H9 (cell line): ENCODE measurements at regions not wholly inside any gene's neighbourhood (a gene's known extent, or its start where the extent isn't known, plus 50 kb on each side); places are given as distances from the start of the nearest gene placed in this dataset.

Source experiments
- DNase-seq: peaks from one replicate; pipeline ENCODE4 v3.0.0-alpha.2; 2017
- H2AFZ ChIP-seq: one replicate; pipeline ENCODE4 v1.6.1; 2013; ENCODE audit warnings: mild to moderate bottlenecking, low read length, control low read depth, moderate library complexity
- H2AK5ac ChIP-seq: 2 replicates; pipeline ENCODE4 v1.6.1; 2013; ENCODE audit warnings: low read length, control low read depth, mixed read lengths; ENCODE audit not compliant: insufficient read length
- H2BK120ac ChIP-seq: one replicate; pipeline ENCODE4 v1.6.1; 2013; ENCODE audit warnings: low read depth, mild to moderate bottlenecking, low read length, control low read depth, inconsistent platforms; ENCODE audit not compliant: poor library complexity, severe bottlenecking
- H2BK12ac ChIP-seq: 2 replicates; pipeline ENCODE4 v1.6.1; 2013; ENCODE audit warnings: low read length, control low read depth, mixed read lengths, low read depth; ENCODE audit not compliant: insufficient read length
- H2BK15ac ChIP-seq: 2 replicates; pipeline ENCODE4 v1.6.1; 2013; ENCODE audit warnings: low read depth, low read length, control low read depth
- H2BK20ac ChIP-seq: one replicate; pipeline ENCODE4 v1.6.1; 2013; ENCODE audit warnings: low read depth, mild to moderate bottlenecking, low read length, control low read depth, inconsistent platforms; ENCODE audit not compliant: poor library complexity, severe bottlenecking
- H2BK5ac ChIP-seq: 2 replicates; pipeline ENCODE4 v1.6.1; 2013; ENCODE audit warnings: low read length, control low read depth, mixed read lengths; ENCODE audit not compliant: insufficient read length
- H3K14ac ChIP-seq: 2 replicates; pipeline ENCODE4 v1.6.1; 2013; ENCODE audit warnings: low read length, control low read depth; ENCODE audit not compliant: insufficient read depth
- H3K18ac ChIP-seq: 2 replicates; pipeline ENCODE4 v1.6.1; 2013; ENCODE audit warnings: low read depth, mild to moderate bottlenecking, mixed read lengths, low read length, control low read depth; ENCODE audit not compliant: insufficient read length
- H3K23ac ChIP-seq: 2 replicates; pipeline ENCODE4 v1.6.1; 2013; ENCODE audit warnings: low read length, control low read depth, mixed read lengths, low read depth; ENCODE audit not compliant: insufficient read length
- H3K23me2 ChIP-seq: 2 replicates; pipeline ENCODE4 v1.6.1; 2013; ENCODE audit warnings: low read depth, mild to moderate bottlenecking, mixed read lengths, low read length, control low read depth; ENCODE audit not compliant: insufficient read length, poor library complexity, severe bottlenecking
- H3K27ac ChIP-seq: 2 replicates; pipeline ENCODE4 v1.5.1; 2013; ENCODE audit warnings: low read length, control low read depth, mixed read lengths, low read depth; ENCODE audit not compliant: insufficient read length
- H3K27me3 ChIP-seq: 2 replicates; pipeline ENCODE4 v1.6.1; 2013; ENCODE audit warnings: low read length, control low read depth, inconsistent platforms; ENCODE audit not compliant: insufficient read depth
- H3K4ac ChIP-seq: 2 replicates; pipeline ENCODE4 v1.6.1; 2013; ENCODE audit warnings: low read depth, mild to moderate bottlenecking, control low read depth, inconsistent platforms, low read length, moderate library complexity
- H3K4me1 ChIP-seq: 2 replicates; pipeline ENCODE4 v1.6.1; 2013; ENCODE audit warnings: low read length, control low read depth, inconsistent platforms; ENCODE audit not compliant: insufficient read depth
- H3K4me2 ChIP-seq: 2 replicates; pipeline ENCODE4 v1.6.1; 2013; ENCODE audit warnings: low read length, control low read depth, mixed read lengths; ENCODE audit not compliant: insufficient read length, insufficient read depth
- H3K56ac ChIP-seq: 2 replicates; pipeline ENCODE4 v1.6.1; 2013; ENCODE audit warnings: low read depth, mild to moderate bottlenecking, mixed read lengths, low read length, control low read depth; ENCODE audit not compliant: insufficient read length
- H3K79me1 ChIP-seq: 2 replicates; pipeline ENCODE4 v1.6.1; 2013; ENCODE audit warnings: low read depth, mild to moderate bottlenecking, moderate library complexity, low read length, control low read depth, inconsistent platforms; ENCODE audit not compliant: insufficient read depth, poor library complexity, severe bottlenecking
- H3K79me2 ChIP-seq: 2 replicates; pipeline ENCODE4 v1.6.1; 2013; ENCODE audit warnings: low read length, control low read depth, inconsistent platforms; ENCODE audit not compliant: insufficient read depth
- H3K9ac ChIP-seq: 2 replicates; pipeline ENCODE4 v1.6.1; 2013; ENCODE audit warnings: low read length, control low read depth, mixed read lengths; ENCODE audit not compliant: insufficient read length; ENCODE audit errors: extremely low read depth
- H3K9me3 ChIP-seq: one replicate; pipeline ENCODE4 v1.6.1; 2013; ENCODE audit warnings: low read depth, low read length, inconsistent platforms; ENCODE audit not compliant: control insufficient read depth
- H3T11ph ChIP-seq: one replicate; pipeline ENCODE4 v1.6.1; 2013; ENCODE audit warnings: mild to moderate bottlenecking, low read length, control low read depth, inconsistent platforms
- H4K20me1 ChIP-seq: one replicate; pipeline ENCODE4 v1.6.1; 2013; ENCODE audit not compliant: control insufficient read depth, insufficient read length, insufficient read depth
- H4K5ac ChIP-seq: 2 replicates; pipeline ENCODE4 v1.6.1; 2013; ENCODE audit warnings: low read depth, mild to moderate bottlenecking, mixed read lengths, low read length, control low read depth; ENCODE audit not compliant: insufficient read length
- H4K8ac ChIP-seq: replicated peaks from 2 replicates; pipeline ENCODE4 v1.6.1; 2013; ENCODE audit warnings: low read length, control low read depth, mixed read lengths, low read depth; ENCODE audit not compliant: insufficient read length
- H4K91ac ChIP-seq: 2 replicates; pipeline ENCODE4 v1.6.1; 2013; ENCODE audit warnings: low read depth, mild to moderate bottlenecking, moderate library complexity, mixed read lengths, low read length, control low read depth; ENCODE audit not compliant: insufficient read length
- H3K27ac Mint-ChIP-seq, 3 experiments: 2 replicates in 2 of 3; 3 replicates in 1 of 3; pipeline ENCODE4 v1.8.0; 2020 to 2021; ENCODE audit warnings: mixed read lengths in 3 of 3, mild to moderate bottlenecking in 1 of 3, moderate library complexity in 1 of 3
- H3K27me3 Mint-ChIP-seq: 2 replicates; pipeline ENCODE4 v1.8.0; 2021; ENCODE audit warnings: low read depth, mild to moderate bottlenecking, moderate library complexity, mixed read lengths
- H3K36me3 Mint-ChIP-seq, 3 experiments: 2 replicates in 2 of 3; 3 replicates in 1 of 3; pipeline ENCODE4 v1.8.0; 2020 to 2021; ENCODE audit warnings: low read depth in 3 of 3, mixed read lengths in 3 of 3; ENCODE audit not compliant: insufficient read depth in 1 of 3
- H3K4me1 Mint-ChIP-seq, 2 experiments: 2 replicates each; pipeline ENCODE4 v1.8.0; 2020; ENCODE audit warnings: mixed read lengths in 2 of 2
- H3K4me3 Mint-ChIP-seq, 2 experiments: 2 replicates in 1 of 2; 3 replicates in 1 of 2; pipeline ENCODE4 v1.8.0; 2020 to 2021; ENCODE audit warnings: mild to moderate bottlenecking in 2 of 2, mixed read lengths in 2 of 2, moderate library complexity in 1 of 2
- H3K9me3 Mint-ChIP-seq, 2 experiments: 2 replicates in 1 of 2; 3 replicates in 1 of 2; pipeline ENCODE4 v1.8.0; 2020; ENCODE audit warnings: mild to moderate bottlenecking in 2 of 2, mixed read lengths in 2 of 2, moderate library complexity in 1 of 2
- TF ChIP-seq, protein P1 (sequence below): fragments of 200-600 bp; sonication (generic); conservative IDR thresholded peaks from 3 replicates; pipeline ENCODE4 v1.8.0; 2021; ENCODE audit warnings: antibody characterized with exemption, mild to moderate bottlenecking

DNA sequence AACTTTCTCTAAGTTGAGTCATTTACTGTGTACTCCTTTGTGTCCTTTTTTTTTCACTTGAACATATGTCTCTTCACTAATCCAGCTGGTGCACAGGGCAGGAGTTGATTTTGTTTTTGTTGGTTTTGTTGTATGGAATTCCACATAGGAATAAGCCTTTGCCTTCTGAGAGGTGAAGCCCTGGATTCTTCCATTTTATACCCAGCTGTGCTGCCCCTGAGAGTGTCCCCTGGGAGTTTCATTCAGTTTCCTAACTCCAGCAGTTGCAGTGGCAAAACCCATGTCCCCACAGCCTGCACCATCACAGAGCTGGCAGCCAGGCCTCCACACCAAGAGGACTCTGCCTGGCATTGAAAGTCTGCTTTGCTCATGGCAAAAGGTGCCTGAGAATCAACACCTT is 107.3 kb upstream of the SYNDIG1 start:
- Histone ChIP-seq H3K4me1 (no peaks in the 10 kb centered on the region), H3K79me1 (no peaks in the 10 kb centered on the region), H3K79me2 (no peaks in the 10 kb centered on the region), H2AFZ (no peak overlapping the region), H2BK20ac (no peak overlapping the region), H3K27me3 (no peaks in the 10 kb centered on the region), H3K23ac (no peak overlapping the region), H2AK5ac (no peak overlapping the region), H2BK120ac (no peak overlapping the region), H2BK15ac (no peak overlapping the region), H3K23me2 (no peaks in the 10 kb centered on the region), H4K8ac (no peak overlapping the region), H3T11ph (no peak overlapping the region), H4K5ac (no peak overlapping the region), H2BK5ac (no peak overlapping the region), H3K9ac (no peak overlapping the region), H3K4me2 (no peak overlapping the region), H4K20me1 (no peaks in the 10 kb centered on the region), H4K91ac (no peak overlapping the region), H3K56ac (no peak overlapping the region), H3K9me3 (no peaks in the 10 kb centered on the region), H2BK12ac (no peak overlapping the region), H3K4ac (no peak overlapping the region), H3K27ac (no peak overlapping the region), H3K14ac (no peak overlapping the region), H3K18ac (no peak overlapping the region)
- Mint-ChIP-seq H3K27ac (no peak overlapping the region), H3K4me1 (peaks cover 4 to 10% of the 10 kb centered on the region in 2 experiments), H3K4me3 (no peak overlapping the region), H3K36me3 (peaks cover 2 to 8% (median 3%) of the 10 kb centered on the region in 3 experiments; a peak in 5 of 7 replicates), H3K9me3 (peaks cover 8 to 18% of the 10 kb centered on the region in 2 experiments; a peak in 4 of 5 replicates), H3K27me3 (peaks cover 4% of the 10 kb centered on the region)
- TF ChIP-seq, protein P1, sequence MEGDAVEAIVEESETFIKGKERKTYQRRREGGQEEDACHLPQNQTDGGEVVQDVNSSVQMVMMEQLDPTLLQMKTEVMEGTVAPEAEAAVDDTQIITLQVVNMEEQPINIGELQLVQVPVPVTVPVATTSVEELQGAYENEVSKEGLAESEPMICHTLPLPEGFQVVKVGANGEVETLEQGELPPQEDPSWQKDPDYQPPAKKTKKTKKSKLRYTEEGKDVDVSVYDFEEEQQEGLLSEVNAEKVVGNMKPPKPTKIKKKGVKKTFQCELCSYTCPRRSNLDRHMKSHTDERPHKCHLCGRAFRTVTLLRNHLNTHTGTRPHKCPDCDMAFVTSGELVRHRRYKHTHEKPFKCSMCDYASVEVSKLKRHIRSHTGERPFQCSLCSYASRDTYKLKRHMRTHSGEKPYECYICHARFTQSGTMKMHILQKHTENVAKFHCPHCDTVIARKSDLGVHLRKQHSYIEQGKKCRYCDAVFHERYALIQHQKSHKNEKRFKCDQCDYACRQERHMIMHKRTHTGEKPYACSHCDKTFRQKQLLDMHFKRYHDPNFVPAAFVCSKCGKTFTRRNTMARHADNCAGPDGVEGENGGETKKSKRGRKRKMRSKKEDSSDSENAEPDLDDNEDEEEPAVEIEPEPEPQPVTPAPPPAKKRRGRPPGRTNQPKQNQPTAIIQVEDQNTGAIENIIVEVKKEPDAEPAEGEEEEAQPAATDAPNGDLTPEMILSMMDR = no peak
- no peak for DNase-seq
